ENCODE measurements at regions not wholly inside any gene's neighbourhood (a gene's known extent, or its start where the extent isn't known, plus 50 kb on each side); places are given as distances from the start of the nearest gene placed in this dataset.

GRCh38 chr3:157999246-157999645, 107.0 kb downstream of the SHOX2 start:
- H3K9me3 ChIP-seq = peaks cover 0 to 7% (median 0%) of the 10 kb centered on the region in 4 donors
- no peak overlapping the region for H3K27ac ChIP-seq
- WGBS, 2 donors = 63 to 69% methylated on average over 5 of the region's 5 CpGs
- ATAC-seq (ENCODE audit: low FRiP score in 2 of 2) (no peak), DNase-seq (no peak)
- H3K4me1 ChIP-seq = no peaks in the 10 kb centered on the region
- no peaks in the 10 kb centered on the region for H3K36me3 ChIP-seq
- H3K27me3 ChIP-seq = no peaks in the 10 kb centered on the region
- TF ChIP-seq EP300 (IDR thresholded peaks at IDR 0.05) (no peak), POLR2A (IDR thresholded peaks at IDR 0.05) (no peak), POLR2AphosphoS5 (IDR thresholded peaks at IDR 0.05) (no peak), CTCF (IDR thresholded peaks at IDR 0.05) (no peak)
- no peak overlapping the region for H3K4me3 ChIP-seq

DNA sequence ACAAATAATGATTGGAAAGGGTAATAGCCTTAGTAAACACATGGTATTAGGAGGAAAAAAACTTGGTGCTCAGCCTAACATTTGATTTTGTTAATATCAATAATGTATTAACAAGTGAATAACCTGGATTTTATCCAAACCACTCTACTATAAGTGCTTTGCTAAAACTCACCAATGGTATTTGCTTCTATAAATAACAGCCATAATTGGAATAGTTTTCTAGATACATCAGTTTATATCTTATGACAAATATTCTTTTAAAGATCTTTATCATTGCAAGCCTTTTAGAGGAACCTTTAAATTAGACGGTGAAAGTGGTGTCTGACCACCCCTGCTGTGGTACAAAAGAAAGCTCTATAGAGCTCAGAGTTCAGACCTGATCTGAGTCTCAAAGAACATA, 123.9 kb downstream of the SHOX2 start:
- no peaks in the 10 kb centered on the region for H3K4me1 ChIP-seq
- TF ChIP-seq POLR2A (IDR thresholded peaks at IDR 0.05) (no peak), POLR2AphosphoS5 (IDR thresholded peaks at IDR 0.05) (no peak), CTCF (IDR thresholded peaks at IDR 0.05) (no peak), EP300 (IDR thresholded peaks at IDR 0.05) (no peak)
- no peaks in the 10 kb centered on the region for H3K27me3 ChIP-seq
- no peaks in the 10 kb centered on the region for H3K36me3 ChIP-seq
- no peaks in the 10 kb centered on the region for H3K9me3 ChIP-seq
- H3K27ac ChIP-seq = no peak overlapping the region
- 50 to 58% methylated on average over 1 of the region's 1 CpG for WGBS, 2 donors
- H3K4me3 ChIP-seq = no peak overlapping the region
- ATAC-seq (ENCODE audit: low FRiP score in 2 of 2) = no peak
- DNase-seq = no peak

DNA sequence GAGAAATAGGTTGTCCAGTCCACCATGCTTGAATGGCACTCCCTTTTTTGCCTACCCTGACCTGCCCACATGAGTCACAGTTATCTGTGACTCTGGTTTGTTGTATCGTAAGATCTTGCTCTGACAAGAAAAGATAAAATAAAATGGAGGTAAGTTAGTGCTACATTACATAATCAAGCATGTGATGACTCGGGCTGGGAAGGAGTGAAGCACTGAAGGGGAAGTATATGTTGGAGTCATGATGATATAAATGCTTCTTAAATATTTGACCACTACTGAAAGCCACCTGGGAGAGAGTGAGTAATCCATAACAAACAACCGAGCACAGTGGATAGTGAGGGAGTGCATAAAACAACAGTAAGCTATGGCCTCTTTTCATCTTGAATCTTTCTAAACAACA, 124.4 kb downstream of the SHOX2 start:
- DNase-seq (no peak), ATAC-seq (ENCODE audit: low FRiP score in 2 of 2) (no peak)
- H3K4me1 ChIP-seq = no peaks in the 10 kb centered on the region
- TF ChIP-seq EP300 (IDR thresholded peaks at IDR 0.05) (no peak), POLR2AphosphoS5 (IDR thresholded peaks at IDR 0.05) (no peak), CTCF (IDR thresholded peaks at IDR 0.05) (no peak), POLR2A (IDR thresholded peaks at IDR 0.05) (no peak)
- H3K4me3 ChIP-seq = no peak overlapping the region
- H3K27ac ChIP-seq = no peak overlapping the region
- 52 to 75% methylated on average over 3 of the region's 3 CpGs for WGBS, 2 donors
- H3K27me3 ChIP-seq = no peaks in the 10 kb centered on the region
- H3K36me3 ChIP-seq = no peaks in the 10 kb centered on the region
- H3K9me3 ChIP-seq = no peaks in the 10 kb centered on the region

DNA sequence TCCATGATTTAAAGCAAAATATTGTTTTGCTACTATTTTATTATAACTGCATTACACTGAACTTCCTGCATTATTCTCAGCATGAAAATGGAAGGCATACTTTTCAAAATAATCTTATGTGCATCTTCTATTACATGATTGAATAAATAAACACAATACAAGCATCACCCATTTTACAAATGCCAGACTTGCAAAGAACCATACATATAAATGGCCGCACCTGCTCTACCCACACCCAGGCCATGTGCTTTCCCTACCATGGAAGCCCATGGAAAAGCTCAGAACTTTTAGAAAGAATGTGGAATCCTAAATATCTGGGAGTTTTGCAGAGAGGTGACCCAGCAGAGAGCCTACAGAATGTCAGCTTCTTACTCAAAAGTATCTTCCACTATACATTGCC, 127.2 kb downstream of the SHOX2 start:
- TF ChIP-seq POLR2A (IDR thresholded peaks at IDR 0.05) = no peak
- TF ChIP-seq EP300 (IDR thresholded peaks at IDR 0.05) = no peak
- no peak for TF ChIP-seq POLR2AphosphoS5 (IDR thresholded peaks at IDR 0.05)
- ATAC-seq (ENCODE audit: low FRiP score in 2 of 2) = no peak
- WGBS, 2 donors = 89 to 100% methylated on average over 1 of the region's 1 CpG

DNA sequence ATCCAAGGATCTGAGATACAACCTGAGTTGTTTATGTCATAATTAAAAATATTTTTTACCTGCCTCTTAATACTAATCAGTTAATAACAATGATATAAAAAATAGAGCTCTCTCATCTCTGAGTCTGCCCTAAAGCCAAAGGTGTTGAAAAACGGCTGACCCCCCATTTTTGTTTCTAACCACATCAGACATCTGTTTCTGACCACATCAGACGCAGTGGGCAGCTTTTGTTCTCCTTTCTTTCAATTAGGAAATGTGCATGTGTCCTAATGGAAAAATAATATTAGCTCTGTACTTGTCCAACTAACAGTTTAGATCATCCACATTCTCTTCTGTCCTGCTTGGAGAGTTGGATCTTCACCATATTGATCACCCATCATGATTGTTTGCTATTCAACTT, 144.6 kb downstream of the SHOX2 start:
- no peaks in the 10 kb centered on the region for H3K27me3 ChIP-seq
- no peaks in the 10 kb centered on the region for H3K4me1 ChIP-seq
- no peaks in the 10 kb centered on the region for H3K36me3 ChIP-seq
- H3K27ac ChIP-seq = no peak overlapping the region
- 62 to 73% methylated on average over 2 of the region's 2 CpGs for WGBS, 2 donors
- H3K9me3 ChIP-seq = no peaks in the 10 kb centered on the region
- no peak for ATAC-seq (ENCODE audit: low FRiP score in 2 of 2)
- no peak for DNase-seq
- TF ChIP-seq CTCF (IDR thresholded peaks at IDR 0.05) (no peak), EP300 (IDR thresholded peaks at IDR 0.05) (no peak), POLR2A (IDR thresholded peaks at IDR 0.05) (no peak), POLR2AphosphoS5 (IDR thresholded peaks at IDR 0.05) (no peak)
- H3K4me3 ChIP-seq = no peak overlapping the region

More for the DNA sequence above, 127.2 kb downstream of the SHOX2 start:
- Histone ChIP-seq H3K27me3 (no peaks in the 10 kb centered on the region), H3K4me1 (no peaks in the 10 kb centered on the region), H3K4me3 (no peak overlapping the region), H3K36me3 (no peaks in the 10 kb centered on the region), H3K9me3 (no peaks in the 10 kb centered on the region), H3K27ac (no peak overlapping the region)
- no peak for DNase-seq

All from upper lobe of left lung (tissue), 6 donors.